ENCODE measurements at regions not wholly inside any gene's neighbourhood (a gene's known extent, or its start where the extent isn't known, plus 50 kb on each side); places are given as distances from the start of the nearest gene placed in this dataset.

GRCh38 chr2:51212374-51212773 is 180.4 kb upstream of the NRXN1 start:
- DNase-seq (ENCODE audit: low spot score): no peak
- no peak for TF ChIP-seq EZH2 (IDR thresholded peaks at IDR 0.05; ENCODE audit: borderline replicate concordance)
- TF ChIP-seq, protein P1, sequence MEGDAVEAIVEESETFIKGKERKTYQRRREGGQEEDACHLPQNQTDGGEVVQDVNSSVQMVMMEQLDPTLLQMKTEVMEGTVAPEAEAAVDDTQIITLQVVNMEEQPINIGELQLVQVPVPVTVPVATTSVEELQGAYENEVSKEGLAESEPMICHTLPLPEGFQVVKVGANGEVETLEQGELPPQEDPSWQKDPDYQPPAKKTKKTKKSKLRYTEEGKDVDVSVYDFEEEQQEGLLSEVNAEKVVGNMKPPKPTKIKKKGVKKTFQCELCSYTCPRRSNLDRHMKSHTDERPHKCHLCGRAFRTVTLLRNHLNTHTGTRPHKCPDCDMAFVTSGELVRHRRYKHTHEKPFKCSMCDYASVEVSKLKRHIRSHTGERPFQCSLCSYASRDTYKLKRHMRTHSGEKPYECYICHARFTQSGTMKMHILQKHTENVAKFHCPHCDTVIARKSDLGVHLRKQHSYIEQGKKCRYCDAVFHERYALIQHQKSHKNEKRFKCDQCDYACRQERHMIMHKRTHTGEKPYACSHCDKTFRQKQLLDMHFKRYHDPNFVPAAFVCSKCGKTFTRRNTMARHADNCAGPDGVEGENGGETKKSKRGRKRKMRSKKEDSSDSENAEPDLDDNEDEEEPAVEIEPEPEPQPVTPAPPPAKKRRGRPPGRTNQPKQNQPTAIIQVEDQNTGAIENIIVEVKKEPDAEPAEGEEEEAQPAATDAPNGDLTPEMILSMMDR (IDR thresholded peaks at IDR 0.05; ENCODE audit: poor library complexity): no peak
- TF ChIP-seq EZH2phosphoT487 (IDR thresholded peaks at IDR 0.05; ENCODE audit: low read depth, severe bottlenecking, unreplicated experiment): no peak
- whole genome bisulfite sequencing (ENCODE audit: low lambda C conversion rate, missing lambda C conversion rate): 95% methylated on average over 1 of the region's 1 CpG
- no peak overlapping the region for H3K4me2 ChIP-seq
- no peaks in the 10 kb centered on the region for H3K4me1 ChIP-seq (ENCODE audit: insufficient read depth)
- no peaks in the 10 kb centered on the region for H3K36me3 ChIP-seq (replicated peaks; ENCODE audit: insufficient read depth, low read depth)
- H3K27ac ChIP-seq: no peak overlapping the region
- H3K4me3 ChIP-seq: no peak overlapping the region
- no peaks in the 10 kb centered on the region for H3K79me2 ChIP-seq
- H3K9me2 ChIP-seq (replicated peaks; ENCODE audit: insufficient read depth): no peaks in the 10 kb centered on the region
- H3K9me3 ChIP-seq (ENCODE audit: low read depth): no peaks in the 10 kb centered on the region
- H3K27me3 ChIP-seq: no peaks in the 10 kb centered on the region
- no peak overlapping the region for H2AFZ ChIP-seq
- no peaks in the 10 kb centered on the region for H4K20me1 ChIP-seq (ENCODE audit: insufficient read depth, poor library complexity, severe bottlenecking)

DNA sequence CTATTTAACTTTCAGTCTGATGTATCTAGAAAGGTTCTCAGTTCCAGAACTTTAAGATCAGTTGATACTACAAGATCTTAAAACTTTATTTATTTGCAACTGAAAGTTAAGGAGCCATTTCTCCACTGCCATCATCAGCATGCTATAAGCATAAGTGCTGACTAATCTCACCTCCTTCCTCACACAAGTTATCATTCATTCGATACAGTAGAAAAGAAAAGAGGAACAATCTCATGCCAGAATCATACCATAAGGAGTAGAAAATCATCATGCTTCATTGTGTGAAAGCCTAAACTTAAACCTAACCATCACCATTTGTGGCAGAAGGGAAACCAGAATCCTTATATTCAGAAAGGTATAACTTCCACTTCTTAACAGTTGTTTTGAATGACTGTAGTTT is 176.6 kb upstream of the NRXN1 start:
- no peak overlapping the region for H3K4me2 ChIP-seq
- H3K79me2 ChIP-seq: no peaks in the 10 kb centered on the region
- WGBS (ENCODE audit: low lambda C conversion rate, missing lambda C conversion rate): 83% methylated on average over 1 of the region's 1 CpG

GRCh38 chr2:51201295-51201694 is 169.4 kb upstream of the NRXN1 start:
- Histone ChIP-seq H3K4me2 (no peak overlapping the region), H3K36me3 (replicated peaks; ENCODE audit: insufficient read depth, low read depth) (no peaks in the 10 kb centered on the region), H3K27ac (no peak overlapping the region), H2AFZ (no peak overlapping the region), H3K79me2 (no peaks in the 10 kb centered on the region), H3K9me3 (ENCODE audit: low read depth) (no peaks in the 10 kb centered on the region), H3K27me3 (no peaks in the 10 kb centered on the region), H3K9me2 (replicated peaks; ENCODE audit: insufficient read depth) (no peaks in the 10 kb centered on the region), H3K4me1 (ENCODE audit: insufficient read depth) (no peaks in the 10 kb centered on the region), H3K4me3 (no peak overlapping the region), H4K20me1 (ENCODE audit: insufficient read depth, poor library complexity, severe bottlenecking) (no peaks in the 10 kb centered on the region)
- no peak for DNase-seq (ENCODE audit: low spot score)
- TF ChIP-seq, protein P1 (IDR thresholded peaks at IDR 0.05; ENCODE audit: poor library complexity): no peak
- TF ChIP-seq EZH2phosphoT487 (IDR thresholded peaks at IDR 0.05; ENCODE audit: low read depth, severe bottlenecking, unreplicated experiment) (no peak), EZH2 (IDR thresholded peaks at IDR 0.05; ENCODE audit: borderline replicate concordance) (no peak)

More for the DNA sequence above, 176.6 kb upstream of the NRXN1 start:
- Histone ChIP-seq H3K27me3 (no peaks in the 10 kb centered on the region), H4K20me1 (ENCODE audit: insufficient read depth, poor library complexity, severe bottlenecking) (no peaks in the 10 kb centered on the region), H3K36me3 (replicated peaks; ENCODE audit: insufficient read depth, low read depth) (no peaks in the 10 kb centered on the region), H3K27ac (no peak overlapping the region), H3K4me1 (ENCODE audit: insufficient read depth) (no peaks in the 10 kb centered on the region), H3K9me2 (replicated peaks; ENCODE audit: insufficient read depth) (no peaks in the 10 kb centered on the region), H2AFZ (no peak overlapping the region), H3K9me3 (ENCODE audit: low read depth) (no peaks in the 10 kb centered on the region), H3K4me3 (no peak overlapping the region)
- TF ChIP-seq EZH2 (IDR thresholded peaks at IDR 0.05; ENCODE audit: borderline replicate concordance): no peak
- no peak for TF ChIP-seq EZH2phosphoT487 (IDR thresholded peaks at IDR 0.05; ENCODE audit: low read depth, severe bottlenecking, unreplicated experiment)
- TF ChIP-seq, protein P1 (IDR thresholded peaks at IDR 0.05; ENCODE audit: poor library complexity): no peak
- DNase-seq (ENCODE audit: low spot score): no peak

DNA sequence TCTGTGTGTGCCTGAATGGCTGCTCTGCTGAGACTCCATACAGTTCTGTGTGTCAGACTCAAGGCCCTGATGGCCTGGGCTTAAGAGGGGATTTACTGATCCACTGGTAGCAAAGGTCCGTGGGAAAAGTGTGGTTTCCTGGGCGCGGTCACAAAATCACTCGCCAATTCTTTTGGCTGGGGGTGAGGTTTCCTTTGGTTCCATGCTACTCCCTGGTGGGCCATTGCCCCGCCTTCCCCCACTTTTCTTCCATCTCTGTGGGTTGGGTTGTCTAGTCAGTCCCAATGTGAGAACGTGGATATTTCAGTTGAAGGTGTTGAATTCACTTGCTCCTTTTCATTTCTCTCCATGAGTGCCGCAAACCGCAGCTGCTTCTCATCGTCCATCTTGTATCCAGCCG is 162.7 kb upstream of the NRXN1 start:
- 91% methylated on average over 10 of the region's 10 CpGs for WGBS (ENCODE audit: low lambda C conversion rate, missing lambda C conversion rate)
- no peak for DNase-seq (ENCODE audit: low spot score)

More for the DNA sequence above, 162.7 kb upstream of the NRXN1 start:
- TF ChIP-seq, protein P1 (IDR thresholded peaks at IDR 0.05; ENCODE audit: poor library complexity): no peak
- no peak for TF ChIP-seq EZH2phosphoT487 (IDR thresholded peaks at IDR 0.05; ENCODE audit: low read depth, severe bottlenecking, unreplicated experiment)
- TF ChIP-seq EZH2 (IDR thresholded peaks at IDR 0.05; ENCODE audit: borderline replicate concordance): no peak
- Histone ChIP-seq H3K27ac (no peak overlapping the region), H3K9me3 (ENCODE audit: low read depth) (no peaks in the 10 kb centered on the region), H2AFZ (no peak overlapping the region), H4K20me1 (ENCODE audit: insufficient read depth, poor library complexity, severe bottlenecking) (no peaks in the 10 kb centered on the region), H3K4me2 (no peak overlapping the region), H3K4me3 (no peak overlapping the region), H3K79me2 (no peaks in the 10 kb centered on the region), H3K27me3 (no peaks in the 10 kb centered on the region), H3K36me3 (replicated peaks; ENCODE audit: insufficient read depth, low read depth) (no peaks in the 10 kb centered on the region), H3K9me2 (replicated peaks; ENCODE audit: insufficient read depth) (no peaks in the 10 kb centered on the region), H3K4me1 (ENCODE audit: insufficient read depth) (no peaks in the 10 kb centered on the region)
